Hematopoietic multipotent progenitor cell treated with erythropoietin and hydrocortisone succinate and interleukin-3 and kit ligand, for 6 days (in vitro differentiated cells): ENCODE measurements at regions not wholly inside any gene's neighbourhood (a gene's known extent, or its start where the extent isn't known, plus 50 kb on each side); places are given as distances from the start of the nearest gene placed in this dataset.
"Not testable (repeated sequence)": the region's sequence is repeated elsewhere in the genome, so short reads cannot be mapped to it uniquely, and the experiment has no call there.

Source experiments
- DNase-seq: peaks from one replicate; pipeline ENCODE4 v3.0.0-alpha.2; 2015

DNA sequence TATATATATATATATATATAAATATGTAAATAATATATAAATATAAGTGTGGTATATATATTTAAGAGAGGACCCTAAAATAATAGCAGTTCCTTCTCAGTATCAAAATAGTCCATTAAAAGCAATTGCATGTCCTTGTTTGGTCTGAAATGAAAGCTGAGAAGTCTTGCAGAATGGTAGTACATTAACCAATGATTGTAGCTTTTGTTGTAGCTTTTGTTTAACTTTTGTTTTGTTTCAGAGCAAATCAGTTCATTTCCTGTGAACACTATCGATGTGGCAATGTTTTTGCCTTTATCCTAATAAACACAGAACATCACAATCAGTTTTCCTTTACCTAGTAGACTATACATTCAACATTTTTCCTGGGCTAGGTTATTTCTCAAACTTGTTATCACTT lies 1256.2 kb upstream of the SPRY2 start:
- DNase-seq, result no peak

DNA sequence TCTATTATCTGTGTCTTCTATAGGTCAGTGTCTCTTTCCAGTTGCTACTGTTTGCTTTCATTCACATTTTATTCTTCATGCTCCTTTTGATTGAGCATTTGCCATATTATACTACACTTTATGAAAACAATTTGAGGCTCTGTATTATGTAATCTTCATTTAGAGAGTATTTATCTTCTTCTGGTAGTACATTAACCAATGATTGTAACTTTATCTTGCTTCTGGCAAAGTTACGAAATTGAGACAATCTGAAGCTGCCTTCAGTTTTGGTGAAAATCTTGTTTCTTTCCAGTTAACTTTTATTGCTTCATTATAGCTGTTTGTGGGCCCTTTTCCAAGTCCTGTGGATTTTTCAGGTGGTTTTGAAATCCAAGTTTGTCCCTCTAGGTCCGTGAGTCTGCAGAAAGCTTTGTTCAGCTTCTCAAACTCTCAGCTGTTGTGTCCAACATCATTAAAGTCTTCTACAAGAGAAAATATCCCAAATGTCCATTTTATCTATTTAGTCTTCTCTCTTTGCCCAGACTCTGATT lies 1255.4 kb upstream of the SPRY2 start:
- no peak for DNase-seq

DNA sequence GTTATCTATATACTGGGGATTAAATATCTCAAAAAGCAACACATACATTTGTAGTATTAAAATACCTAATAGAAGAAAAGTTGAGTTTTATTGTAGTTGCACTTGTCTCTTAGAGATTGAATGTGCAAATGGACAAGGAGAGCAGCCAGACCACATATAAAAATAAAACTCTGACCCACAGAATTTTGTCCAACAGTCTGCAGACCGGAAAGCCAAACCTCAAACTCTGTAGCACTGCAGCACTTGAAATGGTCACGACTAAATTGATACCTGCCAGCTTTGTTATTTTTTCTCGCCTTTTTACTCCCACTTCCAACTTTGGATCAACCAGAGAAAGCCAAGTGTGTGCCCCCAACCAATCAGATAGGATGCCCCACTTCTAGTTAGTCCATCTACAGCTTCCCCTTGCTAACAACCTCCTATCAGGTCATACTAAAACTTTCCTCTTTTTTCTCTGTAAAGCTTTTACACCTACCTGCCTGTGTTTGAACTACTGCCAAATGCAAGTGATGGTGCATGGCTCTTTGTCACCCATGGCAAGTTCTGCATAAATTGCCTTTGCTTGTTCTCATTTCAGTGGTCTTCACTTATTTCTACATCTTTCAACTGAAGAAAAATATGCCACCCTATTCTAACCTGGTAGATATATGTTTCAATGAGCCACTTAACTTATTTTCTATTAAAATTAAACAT lies 1250.7 kb upstream of the SPRY2 start:
- DNase-seq, result no peak

DNA sequence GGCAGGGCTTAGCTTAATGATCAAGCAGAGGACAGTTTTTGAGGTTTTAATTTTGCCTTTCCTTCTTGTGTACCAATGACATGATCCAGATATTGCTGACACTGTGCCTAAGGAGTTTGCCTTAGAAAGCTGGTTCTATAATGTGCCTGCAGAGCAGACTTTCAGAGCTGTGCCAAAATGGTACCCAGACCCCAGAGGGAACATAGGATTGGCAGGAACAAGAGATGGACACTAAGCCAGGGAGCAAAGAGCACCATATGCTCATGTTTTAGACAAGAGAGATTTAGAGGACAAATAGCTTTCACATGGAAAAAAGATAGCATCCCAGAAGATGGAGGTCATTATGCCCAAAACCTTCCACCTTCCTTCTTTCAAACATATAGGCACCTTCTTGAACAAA lies 1241.5 kb upstream of the SPRY2 start:
- no peak for DNase-seq

DNA sequence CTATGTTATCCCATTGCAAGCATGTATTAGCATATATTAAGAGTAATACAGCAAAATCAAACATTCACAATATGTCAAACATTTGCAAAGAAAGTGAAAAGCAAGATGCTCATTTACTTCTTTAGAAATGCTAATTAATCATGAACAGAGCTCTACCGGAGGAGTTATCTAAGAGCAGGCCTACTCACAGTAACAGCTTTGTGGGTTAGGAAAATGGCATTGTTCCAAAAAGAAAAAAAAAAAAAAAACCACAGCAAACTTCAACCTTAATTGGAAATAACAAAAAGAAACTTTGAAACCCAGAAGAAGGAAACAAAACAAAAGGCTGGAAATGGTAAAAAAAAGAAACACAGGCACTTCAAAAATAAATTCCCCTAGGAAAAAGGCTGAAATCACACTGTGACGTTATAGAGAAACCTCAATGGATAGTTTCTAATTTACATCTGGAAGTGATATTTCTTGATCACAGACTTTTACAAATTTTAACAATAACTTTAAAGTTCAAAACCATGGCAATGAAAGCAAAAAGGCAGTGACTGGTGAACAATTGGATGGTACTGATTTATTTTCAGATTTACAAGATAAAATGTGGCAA lies 1236.8 kb upstream of the SPRY2 start:
- peak; percentile 32 for DNase-seq

DNA sequence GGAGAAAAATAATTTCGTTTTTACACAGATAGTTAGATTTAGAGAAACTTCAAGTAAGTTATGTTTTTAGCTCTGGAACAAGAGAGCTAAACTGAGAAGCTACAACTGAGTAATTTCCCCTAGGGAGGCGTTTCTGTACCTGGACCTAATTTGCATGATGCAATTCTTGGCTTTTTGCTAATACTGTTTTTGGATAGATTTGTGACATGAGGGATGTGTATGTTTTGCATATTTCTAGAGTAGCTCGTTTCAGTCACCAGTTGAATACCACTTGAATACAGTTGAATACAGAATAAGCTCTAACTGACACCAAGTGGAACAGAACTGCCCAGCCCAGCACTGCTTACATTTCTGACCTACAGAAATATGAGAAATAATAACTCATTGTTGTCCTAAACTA lies 1227.9 kb upstream of the SPRY2 start:
- DNase-seq, result no peak

DNA sequence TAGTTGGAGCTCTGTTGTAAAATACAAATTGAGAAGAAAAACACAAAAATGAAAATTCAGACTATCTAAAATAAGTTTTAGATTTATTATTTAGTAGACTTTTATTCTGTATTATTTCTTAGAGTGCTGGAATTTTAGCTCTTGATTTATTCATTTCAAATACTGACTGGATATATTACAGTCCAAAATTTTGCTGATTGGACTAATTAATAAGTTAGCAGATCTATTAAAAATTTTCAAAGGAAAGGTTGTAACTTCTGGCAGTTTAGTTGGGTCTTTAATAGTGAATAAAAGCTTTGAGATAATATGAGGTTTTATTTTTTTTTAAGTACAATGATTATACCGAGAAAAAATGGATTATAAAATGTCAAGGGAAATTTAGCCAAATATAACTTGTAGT lies 1224.9 kb upstream of the SPRY2 start:
- no peak for DNase-seq

DNA sequence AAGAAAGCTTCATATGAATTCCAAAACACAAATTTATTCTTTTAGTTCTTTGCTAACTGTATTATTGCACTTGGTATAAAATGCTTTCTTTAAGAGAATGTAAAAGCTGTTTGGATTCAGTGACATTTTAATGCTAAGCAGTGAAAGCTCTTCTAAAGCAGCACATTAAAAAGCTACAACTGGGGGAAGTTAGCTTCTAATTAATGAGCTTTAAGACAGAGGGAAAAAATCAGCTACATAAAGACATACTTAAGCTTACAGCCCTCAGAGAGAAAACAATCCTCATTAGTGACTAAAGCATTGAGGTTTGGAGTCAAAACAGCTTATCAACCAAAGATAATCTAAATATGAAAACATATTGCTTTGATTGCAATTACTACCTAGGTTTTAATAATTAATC lies 1222.2 kb upstream of the SPRY2 start:
- DNase-seq, result no peak

DNA sequence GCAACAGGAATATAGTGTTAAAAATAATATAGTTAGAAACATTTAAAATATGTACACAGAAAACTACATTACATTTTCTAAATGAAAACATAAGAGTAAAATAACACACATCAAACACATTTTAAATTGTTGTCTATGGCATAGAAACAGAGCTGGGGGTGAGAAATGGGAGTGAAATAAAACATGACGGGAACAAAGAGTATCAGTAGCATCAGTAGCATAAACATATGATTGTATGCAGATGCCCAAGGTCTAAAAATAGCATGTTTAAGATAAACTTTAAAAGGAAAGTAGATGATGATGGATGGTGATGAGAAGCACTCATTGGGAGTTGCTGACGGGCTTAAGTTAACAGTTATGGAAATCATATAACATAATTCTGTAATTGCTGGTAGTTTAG lies 1221.7 kb upstream of the SPRY2 start:
- DNase-seq, result no peak

DNA sequence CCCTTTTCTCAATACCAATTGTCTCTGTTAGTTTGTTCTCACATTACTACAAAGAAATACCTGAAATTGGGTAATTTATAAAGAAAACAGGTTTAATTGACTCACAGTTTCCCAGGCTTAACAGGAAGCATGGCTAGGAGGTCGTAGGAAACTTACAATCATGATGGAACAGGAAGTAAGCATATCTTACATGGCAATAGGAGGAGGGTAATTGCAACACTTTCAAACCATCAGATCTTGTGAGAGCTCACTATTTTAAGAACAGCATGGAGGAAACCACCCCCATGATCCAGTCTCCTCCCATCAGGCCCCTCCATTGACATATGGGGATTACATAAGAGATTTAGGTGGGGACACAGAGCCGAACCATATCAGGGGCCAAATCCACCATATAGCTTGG lies 1210.1 kb upstream of the SPRY2 start:
- peak; percentile 13 for DNase-seq

DNA sequence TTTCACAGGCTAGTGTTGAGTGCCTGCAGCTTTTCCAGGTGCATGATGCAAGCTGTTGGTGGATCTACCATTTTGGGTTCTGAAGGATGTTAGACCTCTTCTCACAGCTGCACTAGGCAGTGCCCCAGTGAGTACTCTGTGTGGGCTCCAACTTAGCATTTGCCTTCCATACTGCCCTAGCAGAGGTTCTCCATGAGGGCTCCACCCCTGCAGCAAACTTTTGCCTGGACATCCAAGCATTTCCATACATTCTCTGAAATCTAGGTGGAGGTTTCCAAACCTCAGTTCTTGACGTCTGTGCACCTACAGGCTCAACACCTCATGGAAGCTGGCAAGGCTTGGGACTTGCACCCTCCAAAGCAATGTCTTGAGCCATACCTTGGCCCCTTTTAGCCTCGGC lies 1205.4 kb upstream of the SPRY2 start:
- not testable (repeated sequence) for DNase-seq

DNA sequence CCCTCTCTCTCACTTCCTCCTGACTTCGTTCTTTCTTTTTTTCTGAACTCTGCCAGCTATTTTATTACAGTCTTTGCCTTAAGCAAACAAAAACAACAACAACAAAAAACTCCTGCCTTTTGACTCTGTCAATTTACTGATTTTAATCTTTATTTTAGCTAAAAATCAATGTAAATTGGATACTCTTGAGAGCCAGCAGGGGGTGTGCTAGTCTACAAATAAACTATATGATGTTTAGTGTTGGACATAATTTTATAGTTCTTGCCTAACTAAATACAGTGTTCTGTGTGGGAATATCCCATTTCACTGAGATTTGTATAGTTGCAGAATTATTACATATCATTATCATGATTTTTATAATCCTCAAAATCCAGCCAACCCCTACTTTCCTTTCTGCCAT lies 1199.9 kb upstream of the SPRY2 start:
- DNase-seq, result peak; percentile 40

DNA sequence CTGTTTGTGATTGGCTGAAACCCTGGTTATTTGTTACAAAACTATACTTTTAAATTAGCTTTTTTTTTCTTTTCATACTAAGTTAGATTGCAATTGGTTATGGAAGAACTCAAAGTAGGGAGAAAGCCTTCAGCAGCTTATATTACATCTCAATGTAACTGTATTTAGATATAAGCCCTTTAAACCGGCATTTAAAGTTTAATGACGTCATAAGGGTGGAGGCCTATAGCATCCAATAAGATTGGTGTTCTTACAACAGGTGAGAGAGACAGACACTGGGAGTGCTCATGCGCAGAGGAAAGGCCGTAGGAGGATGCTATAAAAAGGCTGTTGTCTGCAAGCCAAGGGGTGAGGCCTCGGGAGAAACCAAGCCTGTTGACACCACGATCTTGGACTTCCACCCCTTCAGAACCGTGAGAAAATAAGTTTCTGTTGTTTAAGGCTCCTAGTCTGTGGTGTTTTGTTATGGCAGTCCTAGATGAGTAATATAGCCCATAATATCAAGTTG lies 1198.8 kb upstream of the SPRY2 start:
- DNase-seq, result no peak

DNA sequence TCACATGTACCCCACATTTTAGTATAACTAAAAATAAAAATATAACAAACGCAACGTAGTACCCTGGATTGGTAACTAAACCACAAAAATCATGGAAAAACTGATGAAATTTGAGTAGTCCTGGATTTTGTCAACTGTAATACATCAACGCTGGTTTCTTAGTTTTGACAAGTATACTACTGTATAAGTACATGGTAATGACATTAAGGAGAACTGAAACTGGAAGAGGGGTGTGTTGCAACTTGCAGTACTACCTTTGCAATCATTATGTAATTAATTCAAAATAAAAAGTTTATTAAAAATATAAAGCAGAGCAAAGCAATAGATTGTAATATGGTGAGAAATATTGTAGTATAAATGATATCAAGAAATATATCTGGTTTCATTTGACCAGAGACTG lies 1158.0 kb upstream of the SPRY2 start:
- no peak for DNase-seq

DNA sequence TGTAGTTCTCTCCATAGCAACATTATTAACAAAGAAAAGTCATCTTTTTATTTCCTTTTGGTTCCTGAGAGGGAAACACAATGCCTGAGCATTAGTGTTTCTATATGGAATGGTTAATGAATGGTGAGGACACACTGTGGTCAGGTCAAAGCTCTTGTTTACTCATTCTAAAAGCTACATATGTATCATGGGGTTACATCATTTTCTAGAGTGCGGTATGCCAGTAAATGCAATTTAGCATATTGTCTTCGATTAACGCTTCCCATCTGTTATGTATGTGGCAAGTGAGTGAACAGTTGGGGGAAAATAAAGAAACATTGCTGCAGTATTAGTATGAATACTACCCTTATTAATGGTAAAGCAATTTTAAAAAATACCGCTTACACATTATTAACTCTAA lies 1152.2 kb upstream of the SPRY2 start:
- DNase-seq, result no peak

DNA sequence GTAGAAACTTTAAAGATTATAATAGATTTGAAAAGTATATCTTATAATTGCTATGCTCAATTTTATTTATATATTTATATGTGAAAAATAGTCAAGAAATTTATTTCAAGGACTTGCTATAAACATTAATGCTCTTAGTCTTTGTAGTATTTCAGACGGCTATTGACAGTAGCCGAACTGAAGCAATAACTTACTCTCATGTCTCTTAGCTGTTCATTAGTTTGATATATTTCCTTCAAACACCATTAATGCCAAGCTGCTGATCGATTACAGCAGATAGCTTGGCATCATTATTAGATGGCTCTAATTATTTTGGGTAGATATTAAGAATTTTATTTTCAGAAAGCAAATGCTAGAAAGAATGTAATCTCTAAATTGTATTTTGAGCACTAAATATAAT lies 1151.5 kb upstream of the SPRY2 start:
- DNase-seq, result no peak

DNA sequence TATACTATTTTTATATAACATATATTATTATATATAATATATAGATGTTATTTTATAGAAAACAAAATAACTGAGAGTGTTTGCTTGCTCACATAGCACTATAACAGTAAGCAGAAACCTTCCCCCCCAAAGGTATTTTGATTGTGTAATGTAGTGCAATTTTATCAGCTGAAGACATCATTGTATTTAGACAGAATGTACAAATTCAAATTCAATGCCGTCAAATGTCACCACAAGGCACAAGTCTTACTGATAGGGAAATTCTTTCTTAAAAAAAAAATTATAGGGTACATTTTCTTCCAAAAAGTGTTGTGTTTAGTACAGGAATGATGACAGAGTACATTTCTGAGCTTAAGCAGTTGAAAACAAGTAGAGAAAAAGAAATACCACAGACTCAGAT lies 1147.1 kb upstream of the SPRY2 start:
- DNase-seq, result no peak

DNA sequence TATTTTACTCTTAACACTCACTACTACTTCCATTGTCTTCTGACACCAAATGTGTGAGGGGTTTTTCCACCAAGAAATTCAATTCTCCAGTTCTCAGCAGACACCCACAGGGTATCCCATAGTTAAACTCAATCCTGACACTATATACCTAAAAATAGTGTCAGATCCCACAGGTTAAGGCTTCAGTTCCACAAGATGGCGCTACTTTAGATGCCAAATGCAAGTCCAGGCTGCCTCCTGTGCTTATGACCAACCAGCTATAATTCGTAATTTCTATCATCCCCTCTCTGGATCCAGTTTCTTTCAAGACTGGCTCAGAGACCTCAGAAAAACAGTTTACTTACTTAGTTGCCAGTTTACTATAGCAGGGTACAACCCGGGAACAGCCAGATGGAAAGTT lies 1146.2 kb upstream of the SPRY2 start:
- DNase-seq, result peak; percentile 22

DNA sequence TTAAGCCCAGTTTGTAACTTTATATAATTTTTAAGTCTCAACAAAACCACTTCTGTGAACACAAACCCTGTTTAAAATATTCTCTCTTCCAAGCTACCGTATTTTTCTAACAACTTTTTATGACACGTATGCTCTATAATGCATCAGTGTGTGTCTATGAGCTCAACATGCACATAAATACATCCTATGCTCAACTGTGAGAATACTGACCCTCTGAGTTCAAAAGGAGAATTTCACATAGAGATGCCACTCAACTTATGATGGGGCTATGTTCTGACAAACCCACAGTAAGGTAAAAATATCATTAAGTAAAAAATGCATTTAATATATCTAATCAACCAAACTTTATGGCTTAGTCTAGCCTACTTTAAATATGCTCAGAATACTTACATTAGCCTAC lies 1139.7 kb upstream of the SPRY2 start:
- no peak for DNase-seq

DNA sequence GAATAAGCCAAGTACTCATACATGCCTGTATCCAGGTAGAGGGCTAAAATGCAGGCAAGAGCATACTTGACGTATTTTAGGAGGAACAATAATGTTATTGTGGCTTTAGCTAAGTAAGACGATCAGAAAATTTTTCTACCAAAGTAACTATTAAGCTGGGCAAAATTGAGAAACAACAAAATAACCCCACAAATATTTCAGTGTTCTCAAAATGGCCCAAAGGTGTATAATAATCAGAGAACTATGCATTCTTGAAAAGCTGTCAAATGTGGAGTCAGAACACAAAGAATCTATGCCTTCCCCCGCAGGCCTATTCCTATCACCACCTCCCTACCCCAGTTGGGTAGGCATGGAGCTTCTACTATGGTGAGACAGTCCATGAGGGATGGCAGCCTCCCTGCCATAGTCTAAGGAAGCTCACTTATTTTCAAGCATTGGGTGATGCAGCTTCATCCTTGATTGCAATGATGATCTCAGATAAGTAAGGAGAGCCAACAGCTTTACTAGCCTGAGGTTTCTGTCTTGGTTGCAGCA lies 1132.5 kb upstream of the SPRY2 start:
- DNase-seq, result no peak

DNA sequence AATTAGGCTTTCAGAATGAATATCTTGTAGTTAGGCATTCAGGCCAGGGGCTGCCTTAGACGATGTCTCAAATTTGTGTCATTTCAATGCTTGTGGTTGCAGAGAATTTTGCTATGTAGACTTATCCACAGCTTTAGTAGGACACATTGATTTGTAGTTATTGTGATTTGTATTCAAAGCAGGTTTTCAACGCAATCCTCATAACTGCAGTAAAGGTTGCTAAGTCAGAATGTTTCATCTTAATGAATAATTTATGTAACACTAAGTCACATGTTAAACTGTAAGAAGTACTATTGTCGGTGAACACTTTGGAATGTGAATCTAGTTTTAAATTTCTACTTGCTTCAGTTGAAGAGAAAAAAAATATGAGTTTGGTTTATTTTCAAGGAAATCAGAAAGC lies 1117.2 kb upstream of the SPRY2 start:
- no peak for DNase-seq

DNA sequence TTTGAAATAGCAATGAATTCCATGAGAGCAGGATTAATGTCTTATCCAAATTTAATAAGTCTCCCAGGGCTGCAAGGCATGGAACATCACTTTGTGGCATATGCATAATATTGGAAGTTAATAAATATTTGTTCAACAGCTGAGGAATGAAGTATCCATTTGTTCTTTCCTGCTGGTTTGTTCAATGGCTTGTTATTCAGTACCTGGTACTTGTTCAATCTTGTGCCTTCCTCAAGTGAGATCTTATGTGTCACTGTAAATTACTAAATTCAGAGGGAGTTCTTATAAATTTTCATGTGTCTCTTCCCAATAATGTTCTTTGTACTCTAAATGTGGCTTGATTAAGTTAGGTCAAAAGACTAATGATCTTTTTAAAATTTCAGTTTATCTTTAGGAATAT lies 1105.5 kb upstream of the SPRY2 start:
- no peak for DNase-seq

DNA sequence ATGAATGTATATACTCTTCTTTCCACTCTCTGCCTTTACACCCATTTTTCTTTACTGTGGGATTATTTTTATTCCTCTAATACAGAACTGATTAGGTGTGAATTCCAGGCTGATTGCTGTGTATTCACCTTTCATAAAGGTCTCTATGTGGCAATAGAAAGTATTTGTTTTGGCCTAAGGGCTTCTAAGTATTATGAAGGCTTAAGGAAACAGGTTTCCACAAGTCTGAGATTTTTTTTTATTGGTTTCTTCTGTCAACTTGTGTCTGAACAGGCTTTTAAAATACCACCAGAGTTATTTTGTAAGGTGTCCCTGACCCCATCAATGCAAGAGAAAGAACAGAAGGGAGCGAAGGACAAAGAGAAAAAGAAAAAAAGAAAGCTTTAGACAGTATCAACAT lies 1102.0 kb upstream of the SPRY2 start:
- no peak for DNase-seq

DNA sequence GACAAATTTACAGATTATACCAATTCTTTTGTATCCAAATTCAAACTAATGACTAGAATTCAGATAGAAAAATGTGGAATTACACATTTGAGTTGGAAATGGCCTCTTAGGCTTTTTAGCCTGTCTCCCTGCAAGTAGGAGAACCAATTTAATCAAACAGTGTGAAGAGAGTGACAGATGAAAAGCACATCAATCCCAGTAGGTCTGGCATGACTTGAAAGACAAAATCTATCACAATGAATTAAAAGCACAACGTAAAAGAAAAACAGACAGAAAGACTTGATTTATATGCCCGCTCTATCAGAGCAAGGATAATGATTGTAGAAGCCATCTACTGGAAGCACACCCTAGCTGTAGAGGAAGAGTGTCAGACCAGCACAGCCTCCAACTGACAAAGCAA lies 1084.4 kb upstream of the SPRY2 start:
- DNase-seq, result no peak

DNA sequence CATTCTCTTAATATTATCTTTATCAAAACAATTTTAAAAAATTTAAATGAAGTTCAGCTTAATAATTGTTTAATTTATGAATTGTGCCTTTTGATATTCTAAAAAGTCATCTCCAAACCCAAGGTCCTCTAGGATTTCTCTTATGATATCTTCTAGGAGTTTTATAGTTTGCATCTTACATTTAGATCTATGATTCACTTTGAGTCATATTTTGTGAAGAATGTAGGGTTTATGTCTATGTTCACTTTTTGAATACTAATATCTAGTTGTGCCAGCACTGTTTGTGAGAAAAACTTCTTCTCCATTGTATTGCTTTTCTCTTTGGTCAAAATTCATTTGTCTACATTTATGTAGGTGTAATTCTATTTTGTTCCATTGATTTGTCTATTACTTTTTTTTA lies 1068.4 kb upstream of the SPRY2 start:
- no peak for DNase-seq
